ENCODE measurements at regions not wholly inside any gene's neighbourhood (a gene's known extent, or its start where the extent isn't known, plus 50 kb on each side); places are given as distances from the start of the nearest gene placed in this dataset.

DNA sequence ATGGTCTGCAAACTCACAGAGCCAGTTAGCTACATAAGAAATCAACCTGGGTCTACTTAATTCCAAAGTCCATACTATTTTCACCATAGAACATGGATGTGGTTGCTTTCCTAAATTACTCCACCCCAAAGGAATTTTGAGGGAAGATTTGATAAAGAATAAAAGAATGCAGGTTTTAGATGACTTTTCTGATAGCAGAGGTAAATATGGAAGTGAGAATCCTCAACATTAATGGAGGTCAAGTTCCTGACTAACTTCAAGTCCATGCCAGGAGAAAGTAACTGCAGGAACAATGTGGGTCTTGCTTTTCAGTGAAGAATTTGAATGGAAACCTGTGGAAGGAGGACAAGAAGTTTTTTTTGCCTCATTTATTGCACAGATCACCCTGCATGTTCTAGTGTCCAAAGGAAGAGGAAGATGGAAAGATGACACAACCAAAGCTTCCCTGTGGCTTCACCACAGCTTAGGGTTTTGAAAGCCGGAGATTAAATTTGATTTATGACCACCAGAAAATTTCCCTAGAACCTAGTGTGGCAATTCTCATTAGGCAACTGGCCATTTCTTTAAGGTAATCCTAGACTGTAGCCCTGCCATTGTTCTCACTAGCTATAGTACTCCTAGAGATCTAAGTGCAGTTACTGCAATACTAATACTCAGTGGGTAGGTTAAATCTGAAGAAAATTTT lies 429.7 kb downstream of the RAP2B start:
- no peaks in the 10 kb centered on the region for H3K4me1 ChIP-seq (ENCODE audit: insufficient read depth)
- no peak overlapping the region for H3K4me3 ChIP-seq (ENCODE audit: low read depth, low read length)
- H3K36me3 ChIP-seq (ENCODE audit: insufficient read depth) = no peaks in the 10 kb centered on the region
- no peak for DNase-seq (ENCODE audit: extremely low spot score)
- WGBS = 88% methylated on average over 1 of the region's 1 CpG
- H3K27ac ChIP-seq (ENCODE audit: low read depth) = no peak overlapping the region

DNA sequence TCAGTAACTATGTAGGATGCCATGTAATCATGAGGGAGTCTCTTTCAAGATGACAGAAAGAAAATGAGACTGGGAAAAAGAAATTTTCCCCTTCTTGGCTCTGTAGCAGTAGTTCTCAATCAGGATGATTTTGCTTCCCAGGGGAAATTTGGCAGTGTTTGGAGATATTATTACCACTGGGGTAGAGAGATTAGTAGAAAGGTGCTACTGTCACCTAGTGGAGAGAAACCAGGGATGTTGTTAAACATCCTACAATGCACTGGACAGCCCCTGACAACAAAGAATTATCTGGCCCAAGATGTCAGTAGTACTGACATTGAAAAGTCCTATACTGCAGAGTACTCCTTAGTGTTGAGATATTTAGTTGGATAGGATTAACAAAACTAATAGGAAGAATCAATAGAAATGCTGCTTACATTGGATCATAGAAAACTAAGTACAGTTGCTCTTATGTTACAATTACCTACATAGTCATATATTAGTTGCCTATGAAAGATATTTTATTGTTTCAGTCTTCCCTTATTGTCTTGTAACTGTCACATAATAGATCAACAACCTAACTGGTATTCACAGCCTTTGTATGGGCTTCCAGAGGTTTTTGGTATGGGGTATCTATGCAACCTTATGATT lies 433.3 kb downstream of the RAP2B start:
- DNase-seq (ENCODE audit: extremely low spot score) = no peak
- H3K4me3 ChIP-seq (ENCODE audit: low read depth, low read length) = no peak overlapping the region
- peaks cover 2% of the 10 kb centered on the region for H3K4me1 ChIP-seq (ENCODE audit: insufficient read depth)
- no peak overlapping the region for H3K27ac ChIP-seq (ENCODE audit: low read depth)
- no peaks in the 10 kb centered on the region for H3K36me3 ChIP-seq (ENCODE audit: insufficient read depth)

DNA sequence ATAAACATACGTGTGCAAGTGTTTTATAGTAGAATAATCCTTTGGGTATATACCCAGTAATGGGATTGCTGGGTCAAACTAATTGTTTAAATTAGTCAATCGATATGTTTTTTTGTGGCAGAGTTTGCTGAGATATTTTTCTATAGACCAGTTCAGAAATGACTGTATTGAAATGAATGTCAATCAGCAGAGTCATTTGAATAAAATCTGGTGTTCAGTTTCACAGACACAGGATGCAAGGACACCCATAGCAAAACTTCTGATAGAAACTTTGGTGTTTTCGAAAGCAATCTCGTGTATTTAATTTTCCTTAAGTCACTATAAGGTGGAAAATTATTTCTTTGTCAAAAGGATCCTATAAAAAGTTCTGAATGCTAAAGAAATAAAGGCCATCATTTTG lies 434.4 kb downstream of the RAP2B start:
- H3K4me3 ChIP-seq (ENCODE audit: low read depth, low read length) = no peak overlapping the region
- H3K4me1 ChIP-seq (ENCODE audit: insufficient read depth) = peaks cover 2% of the 10 kb centered on the region
- WGBS = 94% methylated on average over 4 of the region's 4 CpGs

DNA sequence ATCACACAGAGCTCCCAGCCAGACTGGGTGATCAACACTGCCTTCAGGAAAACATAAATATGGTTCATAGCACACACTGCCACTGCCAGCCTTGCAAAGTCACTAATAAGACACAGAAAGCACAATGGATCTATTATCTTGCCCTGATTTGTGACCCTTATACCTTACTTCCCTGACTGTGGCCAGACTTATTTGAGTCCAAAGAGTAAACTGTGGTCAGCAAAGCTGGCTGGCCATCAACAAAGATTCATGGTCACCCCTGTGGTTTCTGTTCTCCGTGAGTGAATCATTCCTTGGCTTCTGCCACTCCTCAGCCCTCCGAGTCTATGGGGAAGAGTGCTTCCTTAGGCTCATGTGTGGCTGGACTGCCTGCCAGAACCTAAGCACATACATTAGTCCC lies 437.7 kb downstream of the RAP2B start:
- peaks cover 2% of the 10 kb centered on the region for H3K4me1 ChIP-seq (ENCODE audit: insufficient read depth)
- no peak overlapping the region for H3K4me3 ChIP-seq (ENCODE audit: low read depth, low read length)
- WGBS = 31% methylated on average over 2 of the region's 2 CpGs
- H3K27ac ChIP-seq (ENCODE audit: low read depth) = no peak overlapping the region
- no peak for DNase-seq (ENCODE audit: extremely low spot score)
- H3K36me3 ChIP-seq (ENCODE audit: insufficient read depth) = no peaks in the 10 kb centered on the region

More for the DNA sequence above, 434.4 kb downstream of the RAP2B start:
- Histone ChIP-seq H3K36me3 (ENCODE audit: insufficient read depth) (no peaks in the 10 kb centered on the region), H3K27ac (ENCODE audit: low read depth) (no peak overlapping the region)
- DNase-seq (ENCODE audit: extremely low spot score) = no peak

DNA sequence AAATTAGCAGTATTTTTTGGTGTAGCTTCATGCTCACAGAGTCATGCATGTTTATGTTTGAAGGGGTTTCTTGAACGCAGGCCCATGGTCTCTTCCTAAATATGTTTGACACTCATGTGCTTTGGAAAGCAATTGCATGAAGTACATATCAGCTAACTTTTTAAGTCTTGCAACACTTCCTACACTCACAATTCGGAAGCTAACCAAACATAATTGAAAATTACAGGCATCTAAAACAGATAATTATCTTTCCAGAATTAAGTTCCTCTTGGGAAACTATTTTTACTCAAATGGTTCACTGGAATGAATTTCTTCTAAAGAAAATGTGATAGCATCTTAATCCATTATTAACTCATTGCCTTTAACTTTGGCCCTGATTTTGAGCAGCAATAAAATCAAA lies 438.9 kb downstream of the RAP2B start:
- peaks cover 2% of the 10 kb centered on the region for H3K4me1 ChIP-seq (ENCODE audit: insufficient read depth)
- H3K4me3 ChIP-seq (ENCODE audit: low read depth, low read length) = no peak overlapping the region
- WGBS = 62% methylated on average over 2 of the region's 2 CpGs
- DNase-seq (ENCODE audit: extremely low spot score) = no peak
- H3K36me3 ChIP-seq (ENCODE audit: insufficient read depth) = no peaks in the 10 kb centered on the region
- no peak overlapping the region for H3K27ac ChIP-seq (ENCODE audit: low read depth)

DNA sequence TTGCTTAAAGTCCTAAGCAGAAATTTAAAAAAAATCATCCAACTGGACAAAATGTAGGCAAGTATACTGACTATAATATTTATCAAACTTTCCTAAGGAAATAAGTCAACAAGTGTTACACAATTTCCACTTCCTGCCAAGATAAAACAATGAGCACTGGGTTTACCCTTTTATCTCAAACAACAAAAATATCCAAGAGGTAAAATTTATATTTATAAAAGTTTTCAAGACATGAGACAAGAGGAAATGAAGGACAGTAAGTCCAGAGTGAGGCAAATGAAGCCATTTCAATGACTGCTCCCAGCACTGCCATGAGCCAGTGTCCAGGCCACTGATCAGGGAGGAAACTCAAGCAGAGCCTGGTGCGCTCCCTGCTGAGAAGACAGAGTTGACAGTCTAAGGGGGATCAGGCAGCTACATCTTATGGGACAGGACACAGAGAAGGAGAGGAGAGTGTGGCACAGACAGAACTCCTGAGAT lies 439.4 kb downstream of the RAP2B start:
- WGBS = 98% methylated on average over 1 of the region's 1 CpG
- DNase-seq (ENCODE audit: extremely low spot score) = no peak
- no peak overlapping the region for H3K27ac ChIP-seq (ENCODE audit: low read depth)

DNA sequence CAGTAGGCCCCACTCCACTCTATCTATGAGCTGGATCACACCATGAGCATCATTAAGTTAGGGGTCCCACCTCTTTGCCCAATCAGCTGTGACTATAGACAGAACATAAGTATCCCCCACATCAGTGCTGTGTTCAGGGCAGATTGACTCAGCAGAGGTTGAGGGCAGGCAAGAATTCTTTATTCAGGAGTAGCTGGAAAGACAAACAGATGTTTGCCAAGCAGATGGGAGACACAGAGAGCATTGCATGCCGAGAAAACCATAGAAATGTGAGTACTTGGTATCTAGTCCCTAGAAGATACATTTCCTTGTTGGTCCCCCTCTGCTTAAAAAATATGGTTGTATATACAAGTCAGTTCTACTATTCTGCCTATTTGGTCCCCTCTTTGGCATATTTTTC lies 440.8 kb downstream of the RAP2B start:
- H3K27ac ChIP-seq (ENCODE audit: low read depth) = no peak overlapping the region
- peaks cover 2% of the 10 kb centered on the region for H3K4me1 ChIP-seq (ENCODE audit: insufficient read depth)
- 98% methylated on average over 1 of the region's 1 CpG for WGBS
- no peaks in the 10 kb centered on the region for H3K36me3 ChIP-seq (ENCODE audit: insufficient read depth)
- no peak overlapping the region for H3K4me3 ChIP-seq (ENCODE audit: low read depth, low read length)
- DNase-seq (ENCODE audit: extremely low spot score) = no peak

More for the DNA sequence above, 439.4 kb downstream of the RAP2B start:
- peaks cover 2% of the 10 kb centered on the region for H3K4me1 ChIP-seq (ENCODE audit: insufficient read depth)
- H3K36me3 ChIP-seq (ENCODE audit: insufficient read depth) = no peaks in the 10 kb centered on the region
- no peak overlapping the region for H3K4me3 ChIP-seq (ENCODE audit: low read depth, low read length)

DNA sequence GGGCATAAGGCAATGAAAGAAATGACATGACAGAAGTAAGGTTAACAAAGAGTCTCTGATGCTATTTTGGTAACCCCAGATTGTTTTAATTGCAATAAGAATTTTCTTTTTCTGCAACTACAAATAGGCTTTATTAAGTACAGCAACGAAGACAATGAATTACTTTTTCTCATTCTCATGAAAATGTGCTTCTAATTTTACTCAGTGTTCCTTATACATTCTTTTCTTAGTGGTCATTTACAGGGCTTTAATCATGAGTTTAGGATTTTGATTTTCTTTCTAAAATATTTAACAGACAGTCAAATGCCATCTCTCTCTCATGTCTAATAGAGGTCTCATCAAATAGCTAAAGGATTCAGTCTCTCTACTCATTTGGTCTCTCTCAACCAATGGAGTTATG lies 452.1 kb downstream of the RAP2B start:
- Histone ChIP-seq H3K27ac (ENCODE audit: low read depth) (no peak overlapping the region), H3K36me3 (ENCODE audit: insufficient read depth) (no peaks in the 10 kb centered on the region), H3K4me3 (ENCODE audit: low read depth, low read length) (no peak overlapping the region), H3K4me1 (ENCODE audit: insufficient read depth) (no peaks in the 10 kb centered on the region)
- no peak for DNase-seq (ENCODE audit: extremely low spot score)
- WGBS = 89% methylated on average over 1 of the region's 1 CpG

GRCh38 chr3:153614563-153614962 lies 452.5 kb downstream of the RAP2B start:
- no peak overlapping the region for H3K4me3 ChIP-seq (ENCODE audit: low read depth, low read length)
- H3K36me3 ChIP-seq (ENCODE audit: insufficient read depth) = no peaks in the 10 kb centered on the region
- no peak for DNase-seq (ENCODE audit: extremely low spot score)
- no peaks in the 10 kb centered on the region for H3K4me1 ChIP-seq (ENCODE audit: insufficient read depth)
- no peak overlapping the region for H3K27ac ChIP-seq (ENCODE audit: low read depth)

DNA sequence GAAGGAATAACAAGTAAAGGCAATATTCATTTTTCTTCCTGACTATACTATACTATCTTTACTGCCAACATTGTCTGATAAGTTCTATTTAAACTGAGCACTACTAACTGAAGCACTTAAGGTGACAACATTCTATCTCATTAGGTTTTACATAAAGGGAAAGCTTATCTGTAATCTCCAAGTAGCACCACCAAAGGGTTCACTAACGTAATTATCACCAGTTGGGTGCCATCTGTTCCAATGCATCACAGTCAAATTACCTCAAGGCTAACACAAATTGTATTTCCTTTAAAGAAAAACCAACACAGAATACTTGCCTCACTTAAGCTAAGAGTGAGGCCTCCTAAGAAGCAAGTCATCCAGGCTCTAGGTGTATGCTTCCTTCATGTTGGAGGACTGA lies 453.8 kb downstream of the RAP2B start:
- Histone ChIP-seq H3K4me3 (ENCODE audit: low read depth, low read length) (no peak overlapping the region), H3K36me3 (ENCODE audit: insufficient read depth) (no peaks in the 10 kb centered on the region), H3K27ac (ENCODE audit: low read depth) (no peak overlapping the region), H3K4me1 (ENCODE audit: insufficient read depth) (no peaks in the 10 kb centered on the region)
- DNase-seq (ENCODE audit: extremely low spot score) = no peak
- WGBS = 91% methylated on average over 1 of the region's 1 CpG

- no peaks in the 10 kb centered on the region for H3K4me1 ChIP-seq (ENCODE audit: insufficient read depth)
- H3K36me3 ChIP-seq (ENCODE audit: insufficient read depth) = no peaks in the 10 kb centered on the region
- DNase-seq (ENCODE audit: extremely low spot score) = no peak
- WGBS = 83% methylated on average over 1 of the region's 1 CpG
- H3K4me3 ChIP-seq (ENCODE audit: low read depth, low read length) = no peak overlapping the region
- H3K27ac ChIP-seq (ENCODE audit: low read depth) = no peak overlapping the region
Measured at GRCh38 chr3:153617463-153617862, 455.4 kb downstream of the RAP2B start.

- DNase-seq (ENCODE audit: extremely low spot score) = no peak
- Histone ChIP-seq H3K27ac (ENCODE audit: low read depth) (no peak overlapping the region), H3K36me3 (ENCODE audit: insufficient read depth) (no peaks in the 10 kb centered on the region), H3K4me3 (ENCODE audit: low read depth, low read length) (no peak overlapping the region), H3K4me1 (ENCODE audit: insufficient read depth) (no peaks in the 10 kb centered on the region)
- WGBS = 92% methylated on average over 3 of the region's 3 CpGs
Measured at GRCh38 chr3:153618176-153618575, 456.1 kb downstream of the RAP2B start.

- H3K4me3 ChIP-seq (ENCODE audit: low read depth, low read length) = no peak overlapping the region
- WGBS = 96% methylated on average over 2 of the region's 2 CpGs
Measured at GRCh38 chr3:153619268-153619667, 457.2 kb downstream of the RAP2B start.

DNA sequence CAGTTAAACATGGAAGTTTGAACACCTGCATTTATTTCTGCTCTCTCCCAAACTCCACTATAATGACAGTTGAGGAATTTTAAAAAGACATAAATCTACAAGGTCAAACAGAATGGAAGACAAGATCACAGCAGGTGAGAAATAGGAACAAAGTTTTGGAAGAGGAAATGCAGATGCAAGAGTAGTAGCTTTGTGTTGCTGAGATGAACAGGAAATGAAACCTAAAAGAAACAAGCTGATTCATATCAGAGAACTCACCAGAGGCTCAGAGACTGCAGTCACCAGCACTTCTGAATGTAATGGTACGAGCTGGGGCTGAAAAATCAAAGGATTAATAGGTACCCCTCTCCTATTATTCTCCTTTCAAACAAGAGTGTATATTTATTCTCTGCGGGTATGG lies 459.9 kb downstream of the RAP2B start:
- no peak for DNase-seq (ENCODE audit: extremely low spot score)
- Histone ChIP-seq H3K4me3 (ENCODE audit: low read depth, low read length) (no peak overlapping the region), H3K27ac (ENCODE audit: low read depth) (no peak overlapping the region), H3K4me1 (ENCODE audit: insufficient read depth) (no peaks in the 10 kb centered on the region), H3K36me3 (ENCODE audit: insufficient read depth) (no peaks in the 10 kb centered on the region)
- 77% methylated on average over 2 of the region's 2 CpGs for WGBS

More at GRCh38 chr3:153619268-153619667, 457.2 kb downstream of the RAP2B start:
- no peak overlapping the region for H3K27ac ChIP-seq (ENCODE audit: low read depth)
- DNase-seq (ENCODE audit: extremely low spot score) = no peak
- H3K4me1 ChIP-seq (ENCODE audit: insufficient read depth) = no peaks in the 10 kb centered on the region
- no peaks in the 10 kb centered on the region for H3K36me3 ChIP-seq (ENCODE audit: insufficient read depth)

Data from urinary bladder (tissue), 3 donors.